NCI-H510A (cell line): ENCODE measurements at regions not wholly inside any gene's neighbourhood (a gene's known extent, or its start where the extent isn't known, plus 50 kb on each side); places are given as distances from the start of the nearest gene placed in this dataset.
A peak's percentile ranks its signal among the peaks of the same experiment; 100 is the strongest.

Source experiments
- DNase-seq: peaks from one replicate; lab custom pipeline; 2025; lab: John Stamatoyannopoulos, UW

DNA sequence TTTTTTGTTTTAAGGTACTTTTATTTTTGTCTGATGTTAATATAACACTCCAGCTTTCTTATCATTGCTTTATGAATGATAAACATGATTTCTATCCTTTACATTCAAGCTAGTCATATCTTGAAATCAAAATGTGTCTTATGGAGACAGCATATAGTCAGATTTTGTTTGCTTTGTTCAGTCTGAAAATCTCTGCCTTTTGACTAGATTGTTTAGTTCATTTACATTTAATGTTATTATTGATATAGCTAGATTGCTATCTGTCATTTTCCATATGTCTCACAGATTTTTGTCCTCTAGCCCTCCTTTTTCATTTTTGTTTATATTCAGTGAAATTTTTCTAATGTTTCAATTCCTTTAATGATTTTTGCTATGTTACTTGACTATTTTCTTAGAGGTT, 332.8 kb downstream of the SMOC2 start:
- DNase-seq = no peak

DNA sequence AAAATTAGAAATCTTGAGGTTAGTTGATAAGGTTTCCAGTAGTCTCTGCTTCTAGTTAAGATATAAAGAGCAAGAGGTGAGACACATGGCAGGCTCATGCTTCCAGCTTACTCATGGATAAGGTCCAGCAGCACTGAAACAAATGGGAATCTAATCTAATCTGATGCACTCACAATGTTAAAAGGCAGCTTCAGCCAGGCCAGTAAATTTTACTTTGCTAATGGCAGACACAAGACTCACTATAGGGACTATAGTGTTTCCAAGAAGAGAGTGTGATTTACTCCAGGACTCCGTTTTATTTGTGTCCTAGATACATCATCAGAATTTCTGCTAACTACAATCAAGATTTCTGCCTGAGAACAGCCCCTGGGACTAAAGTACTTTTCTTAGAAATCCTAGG, 324.8 kb downstream of the SMOC2 start:
- DNase-seq = no peak

DNA sequence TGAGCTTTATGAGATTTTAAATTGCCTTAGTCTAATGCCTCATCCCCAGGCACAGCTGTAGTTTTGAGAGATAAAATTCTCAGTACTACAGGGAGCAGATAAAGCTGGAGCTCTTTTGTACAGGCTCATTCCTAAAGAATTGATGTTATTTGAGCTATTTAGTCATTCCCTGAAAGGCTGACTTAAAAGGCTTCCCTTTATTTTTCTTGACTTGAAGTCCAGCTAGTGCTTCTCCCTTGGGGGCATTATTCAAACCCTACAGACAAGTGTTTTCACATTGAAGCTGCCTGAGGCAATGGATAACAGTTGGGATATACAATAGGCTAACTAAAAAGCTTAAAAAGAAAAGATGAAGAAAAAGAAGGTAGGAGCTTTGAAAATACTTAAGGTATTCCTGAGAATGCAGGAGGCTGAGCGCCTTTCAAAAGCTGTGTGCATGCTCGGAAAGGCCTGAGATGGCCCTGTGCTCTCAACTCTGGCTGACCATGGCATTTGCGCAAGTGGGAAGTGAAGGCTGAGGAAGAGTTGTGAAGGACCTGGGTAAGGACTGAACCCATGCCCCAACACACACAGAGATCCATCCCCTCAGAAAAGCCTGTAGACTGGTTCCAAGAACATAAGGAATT, 315.1 kb downstream of the SMOC2 start:
- DNase-seq = no peak

DNA sequence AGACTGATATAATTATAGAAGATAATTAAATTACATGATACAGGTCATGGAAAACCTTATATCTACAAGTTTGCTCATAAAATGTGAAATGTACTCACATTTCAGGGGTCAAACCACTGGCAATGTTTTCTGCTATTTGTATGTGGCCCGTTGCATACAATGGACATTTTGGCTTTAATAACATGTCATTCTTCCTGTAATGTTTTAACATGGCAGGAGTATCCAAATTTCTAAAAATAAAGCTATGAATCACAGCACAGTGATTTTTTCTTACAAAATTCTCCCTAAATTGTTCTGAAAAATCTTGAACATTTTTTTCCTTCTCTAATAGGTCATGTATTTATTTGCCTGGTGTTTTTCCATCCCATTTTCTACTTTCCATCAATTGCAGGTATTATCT, 305.7 kb downstream of the SMOC2 start:
- DNase-seq = no peak

DNA sequence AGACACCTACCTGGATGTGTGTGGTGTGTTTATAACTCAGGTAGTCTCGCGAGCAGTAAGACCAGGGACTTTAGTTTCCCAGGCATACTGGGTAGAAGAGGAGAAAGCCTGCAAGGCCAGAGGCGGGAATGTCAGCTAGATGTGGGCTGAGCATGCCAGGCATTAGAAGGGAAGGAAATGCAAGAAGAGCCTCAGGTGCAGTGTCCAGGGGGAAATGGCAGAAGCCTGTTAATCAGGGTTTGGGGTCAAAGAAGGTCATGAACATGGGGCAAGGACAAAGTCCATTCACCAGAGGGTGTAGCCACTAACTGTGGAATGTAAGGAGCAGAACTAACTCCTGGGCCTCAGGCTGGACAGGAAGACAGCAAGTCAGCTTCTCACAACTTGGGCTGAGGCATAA, 305.0 kb downstream of the SMOC2 start:
- no peak for DNase-seq

DNA sequence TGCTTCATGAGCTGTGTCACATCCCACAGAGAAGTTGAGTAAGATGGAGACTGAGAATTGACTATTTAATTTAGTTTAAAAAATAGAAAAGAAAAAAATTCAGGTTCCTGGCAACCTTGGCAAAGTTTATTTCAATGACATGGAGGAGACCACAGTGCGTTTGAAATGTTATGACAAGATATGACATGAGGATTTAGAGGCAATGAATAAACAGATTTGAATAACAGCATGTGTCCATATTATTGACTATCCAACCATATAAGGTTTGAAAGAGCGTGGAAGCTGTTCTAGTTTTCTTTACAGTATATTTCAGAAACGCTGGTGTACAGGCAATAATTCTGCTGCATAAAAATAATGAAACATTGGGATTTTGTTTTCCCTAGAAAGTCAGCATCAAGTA, 303.9 kb downstream of the SMOC2 start:
- DNase-seq = no peak

DNA sequence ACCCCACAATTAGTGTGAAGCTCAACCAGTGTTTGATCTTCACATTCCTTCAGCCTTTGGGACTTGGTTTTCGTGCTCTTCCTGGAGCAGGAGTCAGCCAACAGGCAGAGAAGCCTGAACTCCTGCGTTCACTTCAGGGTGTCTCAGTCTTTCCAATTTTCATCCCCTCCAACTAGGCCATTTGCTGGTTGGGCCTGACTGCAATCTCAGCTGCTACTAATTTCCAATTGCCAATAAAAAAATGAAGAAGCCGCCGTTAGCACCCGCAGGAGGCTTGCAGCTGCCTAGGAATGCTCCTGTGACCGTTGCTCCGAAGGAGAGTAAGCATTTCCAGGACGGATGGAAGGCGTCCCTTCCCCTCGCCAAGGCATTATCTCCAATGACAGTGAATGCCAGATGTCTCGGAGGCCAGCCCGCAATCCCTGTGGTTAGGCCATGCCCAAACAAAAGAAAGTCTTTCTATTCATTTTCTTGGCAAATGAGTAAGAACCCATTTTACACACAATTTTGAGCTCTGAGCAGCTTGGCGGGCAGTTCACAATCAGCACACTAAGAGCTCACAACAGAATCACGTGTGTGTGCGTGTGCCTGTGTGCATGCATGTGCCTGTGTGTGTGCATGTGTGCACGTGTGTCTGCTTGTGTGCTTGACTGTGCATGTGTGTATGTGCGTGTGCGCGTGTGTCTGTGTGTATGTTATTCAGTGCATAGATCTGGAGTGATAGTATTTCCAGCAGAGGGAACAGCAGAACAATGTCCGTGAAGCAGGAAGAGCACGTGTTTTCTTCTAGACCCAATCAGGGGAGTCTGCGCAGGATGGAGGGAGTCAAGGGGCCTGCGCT, 301.2 kb downstream of the SMOC2 start:
- no peak for DNase-seq

DNA sequence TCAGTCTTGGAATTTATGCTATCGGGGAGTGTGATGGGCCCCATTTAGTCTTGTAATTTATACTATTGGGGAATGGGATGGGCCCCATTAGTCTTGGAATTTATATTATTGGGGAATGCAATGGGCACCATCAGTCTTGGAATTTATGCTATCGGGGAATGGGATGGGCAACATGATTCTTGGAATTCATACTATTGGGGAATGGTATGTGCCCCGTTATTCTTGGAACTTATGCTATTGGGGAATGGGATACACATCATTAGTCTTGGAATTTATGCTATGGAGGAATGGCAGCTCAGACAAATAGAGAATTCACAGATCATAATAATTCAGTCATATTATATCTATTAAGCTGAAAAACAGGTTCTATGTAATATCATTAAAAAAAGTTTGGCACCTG, 300.3 kb downstream of the SMOC2 start:
- DNase-seq = no peak

DNA sequence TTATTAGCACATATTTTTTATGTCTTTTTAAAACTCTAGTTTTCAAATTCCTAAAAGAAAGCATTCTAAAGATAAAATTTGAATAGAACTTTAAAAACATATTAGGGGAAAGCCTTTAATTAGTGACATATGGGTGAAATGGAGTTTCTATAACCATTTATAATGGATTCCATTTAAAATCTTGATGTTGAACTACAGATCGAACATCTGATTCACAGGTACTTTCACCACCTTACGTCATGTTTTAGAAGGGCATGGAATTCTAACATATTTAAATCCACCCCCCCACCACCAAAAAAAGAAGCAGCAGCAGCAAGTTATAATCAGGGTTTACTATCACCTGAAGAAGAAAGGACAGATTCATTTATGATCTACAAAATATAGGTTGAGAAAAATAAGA, 298.4 kb downstream of the SMOC2 start:
- DNase-seq = no peak

DNA sequence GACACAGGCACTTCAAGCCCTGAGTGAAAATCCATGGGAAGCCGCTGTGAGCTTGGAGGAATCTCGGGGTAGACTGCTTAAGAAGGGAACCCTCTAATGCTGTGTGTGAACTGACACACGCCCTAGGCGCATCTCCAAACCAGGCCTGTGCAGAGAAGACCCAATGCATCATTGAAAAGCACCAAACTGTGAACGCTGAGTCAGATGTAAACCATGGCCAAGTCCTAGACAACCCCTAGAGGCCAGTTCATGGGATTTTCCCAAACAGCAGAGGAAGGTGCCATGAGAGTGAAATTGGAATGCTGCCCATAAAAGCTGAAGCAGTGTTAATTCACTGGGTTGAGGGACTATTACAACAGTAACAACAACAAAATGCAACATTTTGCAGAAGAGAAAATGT, 296.5 kb downstream of the SMOC2 start:
- no peak for DNase-seq

DNA sequence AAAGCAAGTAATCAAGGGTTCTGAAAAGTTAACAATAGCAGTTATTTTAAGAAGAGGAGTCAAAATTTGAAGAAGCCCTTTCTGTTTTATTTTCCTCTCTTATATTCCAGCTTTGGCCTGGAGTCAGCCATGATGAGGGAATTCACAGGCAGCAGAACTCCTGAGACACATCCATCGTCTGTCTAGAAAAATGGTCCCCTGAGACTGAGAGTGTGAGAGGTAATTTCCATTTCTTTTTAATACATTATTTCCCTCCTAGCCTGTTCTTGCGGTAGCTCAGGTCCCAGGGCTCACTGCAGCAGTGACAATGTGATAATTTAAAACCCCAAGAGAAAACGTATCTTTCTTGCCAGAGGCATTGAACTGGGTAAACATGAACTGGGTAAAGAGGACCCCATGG, 296.0 kb downstream of the SMOC2 start:
- no peak for DNase-seq

DNA sequence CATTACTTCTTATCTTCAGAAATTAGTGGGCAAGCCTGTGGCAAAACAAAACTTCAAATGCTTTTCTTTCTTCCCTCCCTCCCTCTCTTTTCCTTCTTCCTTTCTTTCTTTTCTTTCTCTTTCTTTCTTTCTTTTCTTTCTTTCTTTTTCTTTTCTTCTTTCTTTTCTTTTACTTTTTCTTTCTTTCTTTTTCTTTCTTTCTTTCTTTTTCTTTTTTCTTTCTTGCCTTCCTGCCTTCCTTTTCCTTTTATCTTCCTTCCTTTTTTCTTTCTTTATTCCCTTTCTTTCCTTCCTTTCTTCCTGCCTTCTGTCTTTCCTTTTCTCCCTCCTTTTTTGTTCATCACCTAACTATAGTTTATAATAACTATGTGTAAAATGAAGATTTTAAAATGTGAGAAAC, 295.1 kb downstream of the SMOC2 start:
- no peak for DNase-seq

DNA sequence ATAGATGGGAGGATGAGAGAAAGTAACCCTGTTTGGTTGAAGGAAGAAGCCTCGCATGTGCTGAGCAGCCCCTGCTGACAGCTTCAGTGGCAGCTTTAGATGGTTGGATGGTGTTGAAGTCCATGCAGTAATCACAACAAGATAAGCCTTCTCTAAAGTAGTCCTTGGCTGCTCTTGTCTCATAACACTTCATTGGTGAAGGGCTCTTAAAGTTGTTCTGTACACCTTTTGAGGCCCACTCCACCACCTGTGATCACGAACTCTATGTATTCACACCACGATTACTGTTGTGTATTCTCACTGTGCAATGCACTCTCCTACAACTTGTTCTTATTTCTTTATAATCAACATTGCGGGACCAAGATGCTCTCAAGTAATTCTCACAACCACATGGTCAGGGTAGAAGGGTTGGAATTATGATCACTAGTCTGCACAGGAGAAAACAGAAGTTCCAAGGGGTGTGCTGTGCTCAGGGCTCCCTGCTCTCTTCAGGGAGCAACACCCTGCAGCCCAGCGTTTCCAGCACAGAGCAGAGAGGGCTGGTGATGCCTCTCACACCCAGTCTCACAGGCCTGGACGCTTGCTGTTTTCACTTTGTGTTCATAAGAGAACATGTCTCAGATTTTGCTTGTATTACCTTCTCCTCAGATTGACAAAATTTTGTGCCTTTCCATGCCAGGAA, 294.4 kb downstream of the SMOC2 start:
- DNase-seq = peak; percentile 25

DNA sequence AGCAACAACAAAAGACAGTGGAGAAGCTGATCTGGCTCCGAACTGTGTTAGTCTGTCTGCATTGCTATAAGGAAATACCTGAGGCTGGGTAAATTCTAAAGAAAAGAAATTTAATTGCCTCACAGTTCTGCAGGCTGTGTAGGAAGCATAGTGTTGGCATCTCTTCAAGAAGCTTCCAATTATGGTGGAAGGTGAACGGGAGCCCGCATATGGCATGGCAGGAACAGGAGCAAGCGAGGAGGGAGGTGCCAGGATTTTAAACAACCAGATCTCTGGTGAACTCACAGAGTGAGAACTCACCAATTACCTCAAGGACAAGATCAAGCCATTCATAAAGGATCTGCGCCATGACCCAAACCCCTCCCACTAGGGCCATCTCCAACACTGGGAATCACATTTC, 293.5 kb downstream of the SMOC2 start:
- DNase-seq = peak; percentile 50

DNA sequence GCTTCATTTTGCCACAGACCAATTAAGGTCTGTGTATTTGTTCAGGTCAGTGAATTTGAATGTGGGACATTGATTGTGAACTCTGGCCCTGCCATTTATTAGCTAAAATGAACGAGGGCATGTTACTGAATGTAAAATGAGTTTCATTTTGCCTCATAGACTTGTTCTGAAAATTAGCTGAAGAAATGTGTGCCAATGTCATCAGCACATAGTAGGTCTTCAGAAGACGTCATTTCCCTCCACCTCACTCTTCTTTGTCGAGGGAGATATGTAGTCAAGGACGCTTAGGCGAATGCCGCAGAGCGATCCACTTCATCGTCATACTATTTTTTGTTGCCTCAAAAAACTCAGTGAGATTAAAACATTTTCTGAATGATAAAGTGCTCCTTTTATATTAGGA, 291.7 kb downstream of the SMOC2 start:
- no peak for DNase-seq

DNA sequence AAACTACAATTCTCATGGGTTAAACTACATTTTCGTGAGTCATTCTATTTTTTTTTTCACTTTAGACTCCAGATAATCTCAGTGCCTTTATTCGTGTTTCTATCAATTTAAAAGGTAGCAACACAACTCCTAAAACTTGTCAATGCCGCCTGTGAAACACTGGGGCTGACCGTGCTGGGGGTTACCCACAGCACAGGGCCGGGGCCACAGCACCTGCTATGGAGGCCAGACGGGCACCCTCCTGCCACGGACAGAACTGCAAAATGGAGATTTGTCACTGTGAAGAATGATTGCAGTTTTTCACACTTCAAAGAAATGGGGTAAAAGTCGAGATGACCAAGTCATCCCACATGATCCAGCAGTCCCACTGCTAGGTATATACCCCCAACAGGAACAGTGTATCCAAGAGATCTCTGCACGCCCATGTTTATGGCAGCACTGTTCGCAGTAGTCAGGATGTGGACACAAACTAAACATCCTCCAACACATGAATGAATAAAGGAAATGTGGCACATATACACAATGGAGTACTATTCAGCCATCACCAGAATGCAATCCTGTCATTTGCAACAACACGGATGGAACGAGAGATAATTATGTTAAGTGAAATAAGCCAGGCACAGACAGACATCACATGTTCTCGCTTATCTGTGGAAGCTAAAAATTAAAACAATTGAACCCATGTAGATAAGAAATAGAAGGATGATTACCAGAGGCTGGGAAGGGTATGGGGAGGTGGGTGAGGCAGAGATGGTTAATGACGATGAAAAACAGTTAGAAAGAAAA, 290.1 kb downstream of the SMOC2 start:
- DNase-seq = no peak

DNA sequence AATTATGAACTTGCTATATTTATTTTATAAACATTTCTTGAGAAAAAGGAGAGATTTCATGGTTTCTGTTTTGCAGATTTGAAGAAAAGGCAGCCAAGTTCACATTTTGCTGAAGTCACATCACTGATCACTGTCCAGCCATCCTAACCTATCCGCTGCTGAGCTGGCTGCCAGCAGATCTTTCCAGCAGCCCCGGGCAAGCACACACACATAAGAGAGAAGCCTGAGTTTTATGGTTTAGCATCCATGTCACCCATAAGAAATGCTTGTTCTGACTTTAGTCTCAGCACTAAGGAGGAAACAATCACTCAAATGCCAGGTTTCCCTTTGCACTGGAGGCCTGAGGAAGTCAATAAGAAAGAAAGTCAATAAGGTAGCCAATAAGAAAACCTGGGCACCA, 287.1 kb downstream of the SMOC2 start:
- DNase-seq = no peak

DNA sequence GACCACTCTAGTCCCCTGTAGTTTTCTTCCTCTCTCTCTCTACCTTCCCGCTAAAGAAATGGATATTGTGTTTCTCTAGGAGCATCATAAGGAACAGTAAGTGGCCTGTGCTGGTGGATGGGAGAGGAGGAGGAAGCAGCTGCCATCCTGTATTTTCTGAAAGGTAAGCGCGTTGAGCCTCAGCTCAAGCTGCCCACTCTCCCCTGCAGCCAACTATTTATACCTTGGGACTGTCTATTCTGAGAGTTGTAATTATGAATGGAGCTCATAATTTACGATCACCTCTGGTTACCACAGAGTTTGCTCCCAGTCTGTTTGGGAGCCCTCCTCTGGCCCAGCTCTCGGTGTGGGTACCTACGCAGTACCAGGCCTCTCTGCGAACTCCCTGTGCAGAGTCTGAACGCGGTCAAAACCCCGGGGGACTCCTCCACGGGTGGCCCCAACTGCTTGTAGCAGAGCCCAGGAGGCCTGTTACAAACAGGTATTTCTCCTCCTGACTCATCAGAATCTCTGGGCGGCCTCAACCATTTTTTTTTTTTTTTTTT, 285.4 kb downstream of the SMOC2 start:
- no peak for DNase-seq

DNA sequence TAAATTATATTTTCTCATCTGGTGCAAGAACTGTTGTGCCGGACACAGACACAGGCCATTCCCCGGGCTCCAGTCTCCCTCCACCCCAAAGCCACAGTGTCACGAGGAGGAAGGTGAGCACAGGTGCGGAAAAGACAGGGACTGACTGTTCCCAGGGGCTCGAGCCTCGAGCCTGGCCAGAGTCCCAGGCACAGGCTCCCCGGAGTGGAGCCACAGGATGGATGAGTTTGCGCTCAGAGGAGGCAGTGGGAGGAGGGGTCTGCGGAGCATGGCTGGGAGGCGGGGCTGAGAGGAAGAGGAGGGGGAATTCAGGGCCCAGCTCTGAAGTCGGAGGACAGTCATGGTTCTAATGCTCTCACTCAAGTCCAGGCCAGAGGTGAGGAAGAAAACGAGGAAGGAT, 284.8 kb downstream of the SMOC2 start:
- no peak for DNase-seq

DNA sequence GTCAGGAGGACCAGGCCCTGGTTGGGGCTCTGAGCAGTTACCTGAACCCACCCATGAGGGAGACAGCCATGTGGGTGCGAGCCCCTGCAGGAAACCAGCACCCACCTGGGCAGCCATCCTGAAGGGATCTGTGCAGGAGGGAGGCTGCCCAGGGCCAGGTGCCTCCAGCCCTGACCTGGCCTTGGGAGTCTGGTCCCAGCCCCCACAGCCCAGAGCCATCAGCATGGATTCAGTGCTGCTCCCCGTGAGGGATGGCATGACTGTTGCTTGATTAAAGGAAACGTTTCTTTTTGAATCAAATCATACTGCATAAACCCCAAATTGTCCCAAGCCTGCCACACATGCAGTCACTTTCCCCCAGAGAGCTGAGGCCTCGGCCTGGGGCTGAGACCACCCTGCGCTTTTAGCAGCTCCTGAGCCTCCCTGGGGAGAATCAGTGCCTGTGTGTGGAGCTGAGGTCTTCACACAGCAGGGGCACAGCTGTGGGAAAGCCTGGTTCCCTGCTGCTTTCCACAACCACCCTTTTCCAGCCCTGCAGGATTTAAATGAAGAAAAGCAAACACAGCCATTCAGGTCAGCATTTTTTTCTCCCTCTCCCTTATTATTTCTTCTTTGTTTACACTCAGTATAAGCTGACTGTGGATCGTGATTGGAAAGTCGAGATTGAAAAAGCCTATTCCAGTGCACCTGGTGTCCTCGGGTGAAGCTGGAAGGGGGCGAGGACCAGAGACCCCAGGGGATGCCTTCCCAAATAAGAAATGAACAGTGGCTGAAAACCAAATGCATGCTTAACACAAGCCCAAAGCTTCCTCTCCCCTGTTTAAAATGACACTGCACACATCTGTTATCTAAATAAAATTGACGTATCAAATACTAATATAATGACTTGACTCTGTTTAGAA, 283.9 kb downstream of the SMOC2 start:
- DNase-seq = no peak

DNA sequence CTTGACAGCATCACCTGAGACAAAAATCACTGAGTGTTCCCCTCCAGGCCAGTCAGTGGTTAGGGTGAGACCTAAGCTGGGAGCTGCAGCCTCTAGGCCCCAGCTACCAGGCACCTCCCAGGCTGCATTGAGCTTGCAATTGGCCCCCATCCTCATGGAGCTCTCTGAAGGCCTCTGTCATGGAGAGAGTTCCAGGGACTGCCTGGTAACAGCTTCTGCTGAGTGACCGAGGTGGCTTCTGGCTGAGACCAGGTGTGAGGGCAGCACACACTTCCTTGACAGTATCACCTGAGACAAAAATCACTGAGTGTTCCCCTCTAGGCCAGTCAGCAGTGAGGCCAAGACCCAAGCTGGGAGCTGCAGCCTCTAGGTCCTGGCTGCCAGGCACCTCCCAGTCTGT, 283.0 kb downstream of the SMOC2 start:
- DNase-seq = no peak
